ENCODE measurements at regions not wholly inside any gene's neighbourhood (a gene's known extent, or its start where the extent isn't known, plus 50 kb on each side); places are given as distances from the start of the nearest gene placed in this dataset.

GRCh38 chr11:15861256-15861655, 495.1 kb downstream of the SOX6 start:
- no peak for DNase-seq

DNA sequence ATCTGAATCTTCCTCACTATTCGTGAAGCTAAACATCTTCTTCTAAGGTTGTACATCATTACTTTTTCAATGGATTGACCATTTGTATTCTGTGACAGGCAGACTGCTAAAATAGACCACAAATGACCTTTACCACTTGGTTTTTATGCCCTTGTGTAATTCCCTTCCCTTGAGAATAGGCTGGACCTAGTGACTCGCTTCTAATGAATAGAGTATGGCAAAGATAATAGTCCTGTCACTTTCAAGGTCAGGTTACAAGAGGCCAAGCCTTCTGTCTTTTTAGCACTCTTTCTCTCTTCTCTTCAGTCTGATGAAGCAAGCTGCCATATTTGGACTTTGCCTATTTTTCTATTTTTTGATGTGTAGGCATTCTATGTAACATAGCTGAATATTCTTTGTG, 492.9 kb downstream of the SOX6 start:
- DNase-seq = no peak

DNA sequence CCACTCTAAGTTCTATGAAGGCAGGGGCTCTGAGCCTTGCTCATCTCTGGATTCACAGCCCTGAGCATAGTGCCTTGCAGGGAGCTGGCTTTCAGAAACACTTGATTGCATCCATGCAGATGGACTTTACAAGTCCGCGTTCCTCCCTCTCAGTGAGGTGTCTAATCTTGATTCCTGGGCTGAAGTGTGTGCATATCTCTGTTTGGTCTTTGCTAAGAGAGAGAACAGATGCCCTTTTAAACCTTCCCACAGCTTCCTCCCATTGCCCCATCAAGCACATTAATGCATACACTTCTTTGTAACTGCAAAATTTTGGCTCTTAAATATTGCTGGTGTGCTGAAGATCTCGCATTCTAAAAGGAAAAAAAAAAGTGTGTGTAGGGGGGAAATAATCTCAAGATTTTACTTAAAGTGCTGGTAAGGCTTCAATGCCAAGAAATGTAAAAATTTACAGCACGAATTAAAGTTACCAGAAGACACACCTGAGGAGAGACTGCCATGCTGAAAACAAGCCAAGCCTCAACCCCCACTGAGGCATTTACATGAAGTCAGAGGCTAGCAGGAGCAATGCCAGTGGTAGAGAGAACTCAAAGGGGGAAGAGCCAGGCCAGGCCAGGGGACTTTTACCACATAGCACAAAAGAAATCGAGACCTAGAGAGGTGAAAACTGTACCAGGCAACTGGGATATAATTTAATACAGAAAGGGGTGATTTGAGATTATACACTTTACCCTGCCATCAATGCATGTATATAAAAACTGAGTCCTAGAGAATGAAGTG, 492.1 kb downstream of the SOX6 start:
- DNase-seq = no peak

GRCh38 chr11:15865212-15865987, 490.9 kb downstream of the SOX6 start:
- DNase-seq = no peak

DNA sequence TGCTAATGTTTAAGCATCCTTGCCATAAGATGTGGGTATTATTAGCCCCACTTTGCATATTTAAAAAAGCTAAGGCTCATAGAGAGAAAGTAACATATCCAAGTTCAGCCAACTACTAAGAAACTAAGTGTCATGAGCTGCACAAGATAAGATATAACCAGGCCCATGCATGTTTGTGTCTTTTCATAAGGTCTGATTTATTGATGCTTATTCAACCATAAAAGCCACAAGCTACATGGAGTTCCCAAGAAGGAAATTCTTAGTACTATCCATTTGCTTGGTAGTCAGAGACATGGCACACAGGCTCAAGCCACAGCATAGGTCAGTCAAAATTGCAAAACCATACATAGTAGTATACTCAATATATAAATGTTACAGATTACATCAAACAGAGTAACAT, 488.5 kb downstream of the SOX6 start:
- DNase-seq = no peak

DNA sequence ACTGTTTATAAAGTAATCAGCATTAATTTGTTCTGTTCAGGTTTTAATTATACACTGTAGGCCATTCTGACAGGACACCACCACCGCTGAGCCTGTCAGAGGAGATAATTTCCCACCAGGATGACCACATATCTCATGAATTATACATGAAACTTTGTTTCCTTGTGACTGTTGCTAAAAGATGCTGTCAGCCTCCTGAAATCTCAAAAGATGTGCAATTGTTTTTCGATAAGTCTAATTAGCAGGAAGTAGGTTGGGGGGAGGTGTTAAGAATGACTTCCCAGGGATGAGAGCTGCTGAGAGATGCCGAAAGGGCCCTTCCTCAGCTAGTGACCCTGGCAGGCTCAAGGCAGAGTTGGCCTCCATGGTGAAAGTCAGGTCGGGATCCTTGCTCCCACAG, 485.4 kb downstream of the SOX6 start:
- DNase-seq = no peak

DNA sequence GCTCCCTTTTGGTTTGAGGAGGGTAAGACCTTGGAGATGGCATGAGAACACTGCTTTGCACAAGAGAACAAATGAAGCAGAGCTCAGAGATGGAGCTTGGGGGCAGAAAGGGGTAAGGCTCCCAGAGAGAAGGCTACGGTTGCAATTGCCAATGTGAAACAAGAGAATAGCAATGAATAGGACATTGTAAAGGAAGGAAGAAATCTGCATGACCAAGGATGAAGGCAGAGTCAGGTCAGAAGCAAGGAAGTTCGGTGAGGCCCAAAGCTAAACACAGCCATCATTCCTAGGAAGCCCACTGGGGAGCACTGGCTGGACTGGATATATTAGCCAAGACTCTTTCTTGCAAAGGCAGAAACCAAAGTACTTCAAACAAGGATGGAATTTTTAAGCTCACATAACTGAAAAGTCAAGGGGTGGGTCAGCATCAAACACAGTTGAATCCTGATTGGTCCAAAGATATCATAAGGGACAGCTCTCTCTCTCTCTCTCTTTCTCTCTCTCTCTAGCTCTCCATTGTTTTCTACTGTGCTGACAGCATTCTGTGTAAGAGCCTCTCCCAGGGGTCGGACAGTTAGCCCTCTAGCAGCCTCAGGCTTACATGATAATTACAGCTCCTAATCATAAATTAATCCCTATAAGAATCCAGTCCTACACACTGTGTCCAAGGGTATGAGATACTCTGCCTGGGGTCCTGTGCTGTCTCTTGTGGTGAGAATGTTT, 484.3 kb downstream of the SOX6 start:
- DNase-seq = no peak

GRCh38 chr11:15873501-15873900, 482.8 kb downstream of the SOX6 start:
- no peak for DNase-seq

DNA sequence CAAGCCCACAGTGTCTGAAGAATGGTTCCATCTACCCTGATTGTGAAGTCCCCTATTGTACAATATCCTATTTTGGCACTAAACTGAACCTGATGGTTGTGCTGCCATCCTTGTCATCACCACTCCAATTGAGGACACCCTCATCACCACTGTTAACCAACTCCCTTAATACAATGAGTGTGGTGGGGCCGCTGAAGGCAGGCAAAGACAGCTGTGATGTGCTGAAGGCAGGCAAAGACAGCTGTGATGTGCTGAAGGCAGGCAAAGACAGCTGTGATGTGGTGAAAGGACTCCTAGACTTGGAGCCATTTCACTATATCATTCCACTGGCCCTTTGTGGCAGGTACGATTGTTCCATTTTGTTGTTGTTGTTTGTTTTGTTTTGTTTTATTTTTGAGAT, 481.6 kb downstream of the SOX6 start:
- DNase-seq = no peak

DNA sequence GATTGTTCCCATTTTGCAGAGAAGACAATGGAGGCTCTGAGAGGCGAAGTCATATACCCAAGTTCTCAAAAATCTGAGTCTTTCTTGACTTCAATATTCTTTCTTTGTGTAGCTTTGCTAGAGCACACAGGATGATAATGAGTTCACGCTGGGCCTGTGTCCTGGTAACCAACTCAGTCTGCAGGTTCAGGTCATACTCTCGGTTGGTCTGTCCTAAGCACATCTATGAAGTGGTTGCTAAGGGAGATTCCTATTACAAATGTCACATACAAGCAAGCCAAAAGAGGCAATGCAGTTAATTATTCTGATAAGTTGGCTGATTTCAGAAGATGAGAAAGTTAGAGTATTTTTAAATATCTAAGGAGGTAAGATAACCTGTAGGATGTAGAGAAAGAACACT, 481.0 kb downstream of the SOX6 start:
- DNase-seq = no peak

DNA sequence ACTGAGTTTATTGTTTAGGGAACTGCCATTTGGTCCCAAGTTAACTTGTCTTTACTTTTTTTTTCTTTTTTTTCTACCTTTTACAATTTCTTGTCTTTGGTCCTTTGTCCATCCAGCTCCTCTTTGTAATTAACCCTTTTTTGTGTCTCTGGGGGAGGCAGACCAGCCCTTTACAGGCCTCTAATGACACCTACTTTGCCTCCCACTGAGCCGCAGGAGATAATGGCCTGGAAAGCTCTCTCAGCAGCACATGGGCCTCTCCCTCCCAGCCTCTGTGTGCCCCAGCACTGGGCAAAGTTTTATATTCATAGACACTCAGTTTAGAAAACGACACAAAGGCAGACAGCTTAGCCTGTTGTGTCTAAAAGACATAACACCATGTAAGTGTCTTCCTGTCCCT, 480.4 kb downstream of the SOX6 start:
- no peak for DNase-seq

DNA sequence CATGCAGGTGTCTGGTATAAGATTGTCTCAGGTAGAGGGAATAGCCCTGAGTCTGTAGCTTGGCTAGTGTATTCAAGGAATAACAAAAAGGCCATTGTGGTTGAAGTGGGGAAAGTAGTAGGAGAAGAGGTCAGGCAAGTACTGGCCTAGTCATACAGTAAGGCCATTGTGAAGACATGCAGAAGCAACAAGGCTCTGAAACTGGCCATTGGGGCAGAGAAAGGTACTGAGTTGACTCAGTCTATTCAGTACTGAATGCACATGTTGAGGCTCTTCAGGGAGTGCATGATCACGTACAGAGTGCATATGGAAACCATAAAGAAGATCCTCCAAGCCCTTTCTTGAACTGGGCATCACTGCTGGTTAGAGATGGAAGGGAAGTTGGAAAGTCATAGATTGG, 477.6 kb downstream of the SOX6 start:
- DNase-seq = no peak

DNA sequence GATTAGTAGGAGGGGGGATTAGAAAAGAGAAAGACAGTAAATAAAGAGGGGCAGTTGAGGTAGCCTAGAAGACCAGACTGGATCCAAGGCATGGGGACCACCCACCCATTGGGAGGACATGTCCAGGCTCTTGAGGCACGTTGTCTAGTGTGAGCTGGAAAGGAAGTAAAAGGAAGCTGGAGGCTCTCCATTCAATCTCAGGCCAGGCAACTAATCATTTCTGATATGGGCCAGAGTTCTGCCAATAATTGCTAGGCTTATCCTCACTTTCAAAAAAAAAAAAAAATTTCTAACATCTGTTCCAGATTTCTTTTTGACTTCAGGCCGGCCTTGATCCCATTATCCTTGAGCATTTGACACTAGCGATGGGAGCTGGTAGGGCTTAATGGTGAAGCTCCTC, 476.1 kb downstream of the SOX6 start:
- no peak for DNase-seq

- DNase-seq = no peak
Observed at GRCh38 chr11:15882876-15883454, 473.4 kb downstream of the SOX6 start.

DNA sequence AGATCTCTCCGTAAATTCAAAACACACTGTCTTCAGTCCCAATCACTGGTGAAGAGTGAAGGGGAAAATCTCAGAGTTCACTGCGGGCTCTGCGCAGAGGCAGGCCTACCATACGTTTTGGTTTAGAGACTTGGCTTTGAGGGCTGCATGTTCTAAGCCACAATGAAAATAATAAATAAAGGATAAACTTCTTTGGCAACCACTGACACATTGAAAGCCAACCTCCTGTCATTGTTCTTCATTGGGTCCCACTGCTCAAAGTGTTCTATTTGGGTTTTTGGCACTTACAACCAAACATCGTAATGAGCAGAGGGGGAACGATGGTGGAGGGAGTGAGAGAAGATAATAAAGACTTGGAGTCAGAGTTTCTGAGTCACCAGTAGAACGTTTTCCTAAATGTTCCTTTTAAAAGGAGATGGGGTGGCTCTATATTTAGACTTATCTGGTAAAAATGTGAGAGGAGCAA, 472.9 kb downstream of the SOX6 start:
- no peak for DNase-seq

DNA sequence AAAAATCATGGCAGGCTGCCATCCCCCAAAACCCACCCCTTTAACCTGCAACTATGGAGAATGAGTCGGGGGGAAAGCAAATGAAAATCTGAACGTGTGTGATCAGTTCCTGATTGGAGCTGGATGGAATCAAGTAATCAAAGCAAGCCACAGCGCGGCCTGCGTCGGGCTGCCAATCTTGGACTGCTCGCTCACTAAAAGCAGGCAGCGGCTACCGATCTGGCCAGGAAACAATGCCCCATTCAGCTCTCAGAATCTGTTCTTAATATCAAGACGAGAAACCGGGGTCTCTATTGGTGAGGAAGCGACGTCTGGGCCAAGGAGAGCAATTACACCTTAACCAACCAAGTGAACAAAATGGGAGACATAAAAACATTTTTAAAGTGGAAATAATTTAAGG, 472.2 kb downstream of the SOX6 start:
- DNase-seq = no peak

- no peak for DNase-seq
Observed at GRCh38 chr11:15884777-15885540, 471.4 kb downstream of the SOX6 start.

GRCh38 chr11:15885854-15886253, 470.5 kb downstream of the SOX6 start:
- no peak for DNase-seq

DNA sequence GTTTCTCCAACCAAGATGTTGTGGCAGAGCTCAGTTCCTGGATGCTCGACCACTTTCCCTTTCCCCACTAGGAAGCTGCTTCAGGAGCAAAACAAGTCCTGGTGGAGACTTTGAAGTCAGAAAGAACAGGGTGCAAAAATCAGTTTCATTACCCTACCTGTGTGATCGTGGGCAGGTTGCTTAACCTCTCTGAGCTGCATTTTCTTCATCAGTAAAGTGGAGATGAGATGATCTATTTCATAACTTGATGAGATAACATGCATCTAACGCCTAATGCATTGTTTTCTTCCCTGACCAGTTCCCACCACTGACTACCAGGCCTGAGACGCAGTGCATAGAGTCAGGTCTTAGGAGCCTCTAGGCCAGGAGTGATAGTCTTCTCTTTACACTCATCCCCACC, 470.0 kb downstream of the SOX6 start:
- no peak for DNase-seq

- no peak for DNase-seq
Observed at GRCh38 chr11:15886866-15887265, 469.5 kb downstream of the SOX6 start.

DNA sequence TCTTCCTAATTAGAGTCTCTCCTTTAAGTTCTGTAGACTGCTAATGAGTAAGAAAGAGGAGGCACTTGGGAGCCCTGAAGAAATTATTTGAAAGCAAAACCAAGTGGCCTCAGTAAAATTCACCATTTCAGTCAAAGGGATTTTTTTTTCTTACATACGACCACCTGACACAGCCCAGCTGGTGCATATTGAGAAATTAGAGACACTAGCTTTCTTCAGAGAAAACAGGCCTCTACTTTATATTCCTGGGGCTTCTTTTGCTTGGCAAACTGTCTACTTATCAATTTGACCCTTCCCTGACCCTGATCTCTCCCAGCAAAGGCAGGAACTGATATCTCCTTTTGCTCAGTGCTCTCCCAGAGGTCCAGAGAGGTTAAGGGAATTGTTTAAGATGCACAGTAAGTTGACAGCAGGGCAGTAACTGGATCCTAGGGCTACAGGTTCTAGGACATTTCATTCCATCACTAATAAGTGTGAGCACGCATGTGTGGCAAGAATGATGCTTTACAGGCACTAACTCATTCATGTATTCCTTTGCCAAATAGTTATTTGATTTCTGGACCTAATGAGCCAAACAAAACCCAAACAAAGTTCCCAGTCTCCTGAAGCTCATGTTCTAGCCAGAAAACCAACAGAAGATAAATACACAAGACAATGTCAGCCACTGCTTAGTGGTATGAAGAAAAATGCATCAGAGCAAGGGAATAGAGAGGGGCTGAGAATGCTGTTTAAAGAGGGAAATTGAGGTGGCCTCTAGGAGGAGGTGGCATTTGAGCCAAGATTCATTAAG, 467.6 kb downstream of the SOX6 start:
- DNase-seq = no peak

Measured in NCI-H1694 (cell line).